ENCODE measurements at regions not wholly inside any gene's neighbourhood (a gene's known extent, or its start where the extent isn't known, plus 50 kb on each side); places are given as distances from the start of the nearest gene placed in this dataset.

- no peak for DNase-seq (ENCODE audit: low spot score)
Measured at GRCh38 chr20:23279836-23280235, 70.8 kb upstream of the NXT1 start.

- no peak for DNase-seq (ENCODE audit: low spot score)
Measured at GRCh38 chr20:23278172-23278571, 72.4 kb upstream of the NXT1 start.

GRCh38 chr20:23277316-23277715 lies 73.3 kb upstream of the NXT1 start:
- no peak for DNase-seq (ENCODE audit: low spot score)

- no peak for DNase-seq (ENCODE audit: low spot score)
Measured at GRCh38 chr20:23273776-23274175, 76.8 kb upstream of the NXT1 start.

GRCh38 chr20:23272176-23273029 lies 78.2 kb upstream of the NXT1 start:
- DNase-seq (ENCODE audit: low spot score): no peak

- no peak for DNase-seq (ENCODE audit: low spot score)
Measured at GRCh38 chr20:23270382-23270911, 80.1 kb upstream of the NXT1 start.

GRCh38 chr20:23269954-23270353 lies 80.6 kb upstream of the NXT1 start:
- DNase-seq (ENCODE audit: low spot score): no peak

- DNase-seq (ENCODE audit: low spot score): no peak
Measured at GRCh38 chr20:23268792-23269354, 81.7 kb upstream of the NXT1 start.

- no peak for DNase-seq (ENCODE audit: low spot score)
Measured at GRCh38 chr20:23267909-23268308, 82.7 kb upstream of the NXT1 start.

GRCh38 chr20:23266530-23267398 lies 83.8 kb upstream of the NXT1 start:
- DNase-seq (ENCODE audit: low spot score): no peak

- no peak for DNase-seq (ENCODE audit: low spot score)
Measured at GRCh38 chr20:23265226-23265625, 85.4 kb upstream of the NXT1 start.

GRCh38 chr20:23264545-23264944 lies 86.0 kb upstream of the NXT1 start:
- no peak for DNase-seq (ENCODE audit: low spot score)

- DNase-seq (ENCODE audit: low spot score): no peak
Measured at GRCh38 chr20:23260181-23260840, 90.3 kb upstream of the NXT1 start.

GRCh38 chr20:23258747-23259121 lies 91.9 kb upstream of the NXT1 start:
- DNase-seq (ENCODE audit: low spot score): no peak

GRCh38 chr20:23257848-23258746 lies 92.5 kb upstream of the NXT1 start:
- DNase-seq (ENCODE audit: low spot score): peak; percentile 79

- DNase-seq (ENCODE audit: low spot score): no peak
Measured at GRCh38 chr20:23257106-23257761, 93.4 kb upstream of the NXT1 start.

- no peak for DNase-seq (ENCODE audit: low spot score)
Measured at GRCh38 chr20:23255716-23256385, 94.7 kb upstream of the NXT1 start.

- no peak for DNase-seq (ENCODE audit: low spot score)
Measured at GRCh38 chr20:23255106-23255505, 95.5 kb upstream of the NXT1 start.

GRCh38 chr20:23254505-23254904 lies 96.1 kb upstream of the NXT1 start:
- DNase-seq (ENCODE audit: low spot score): no peak

- DNase-seq (ENCODE audit: low spot score): no peak
Measured at GRCh38 chr20:23254034-23254433, 96.6 kb upstream of the NXT1 start.

Measured in COLO829 (cell line).